Fibroblast of peridontal ligament (primary cell): ENCODE measurements at regions not wholly inside any gene's neighbourhood (a gene's known extent, or its start where the extent isn't known, plus 50 kb on each side); places are given as distances from the start of the nearest gene placed in this dataset.

ENCODE experiments used
- DNase-seq: peaks from one replicate; pipeline ENCODE4 v3.0.0-alpha.2; 2010; ENCODE audit errors: extremely low read depth

GRCh38 chr5:115072266-115073064 is 97.2 kb downstream of the TRIM36 start:
- no peak for DNase-seq

- DNase-seq = no peak
Measured at GRCh38 chr5:115070737-115071136, 99.0 kb downstream of the TRIM36 start.

- DNase-seq = peak; percentile 51
Measured at GRCh38 chr5:115069087-115069968, 100.4 kb downstream of the TRIM36 start.

DNA sequence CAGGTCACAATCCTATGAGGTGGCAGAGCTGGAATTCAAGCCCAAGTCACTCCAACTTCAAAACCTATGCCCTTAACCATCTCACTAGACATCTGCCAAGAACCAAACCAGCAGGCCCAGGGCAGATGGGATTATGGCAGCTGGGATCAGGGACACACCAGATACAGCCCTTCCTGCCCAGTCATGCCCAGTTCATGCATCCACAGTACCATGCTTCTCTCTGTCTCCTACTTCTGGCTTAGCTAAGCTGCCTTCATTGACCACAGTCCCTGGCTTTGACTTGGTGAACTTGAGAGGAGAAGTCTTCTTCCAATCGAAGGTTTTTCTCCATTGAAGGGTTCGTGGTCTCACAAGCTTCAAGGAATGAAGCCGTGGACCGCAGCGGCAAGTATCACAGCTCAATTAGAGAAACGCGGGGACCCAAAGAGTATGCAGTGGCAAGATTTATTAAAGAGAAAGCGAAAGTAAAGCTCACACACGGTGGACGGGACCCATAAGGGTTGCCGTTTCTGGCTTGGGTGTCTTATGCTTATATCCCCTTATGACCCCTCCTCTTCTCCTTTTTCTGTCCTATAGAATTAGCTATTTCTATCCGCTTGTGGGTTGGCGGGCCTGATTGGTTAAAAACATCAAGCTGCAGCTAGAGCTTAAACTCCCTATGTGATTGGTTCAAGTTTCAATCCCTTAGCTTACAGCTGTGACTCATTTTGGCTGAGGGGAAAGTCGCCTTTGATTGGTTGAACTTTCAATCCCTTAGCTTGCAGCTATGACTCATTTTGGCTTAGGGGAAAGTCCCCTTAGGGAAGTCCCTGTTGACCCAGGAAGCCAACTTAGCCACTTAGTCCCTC is 101.2 kb downstream of the TRIM36 start:
- DNase-seq = peak; percentile 27

DNA sequence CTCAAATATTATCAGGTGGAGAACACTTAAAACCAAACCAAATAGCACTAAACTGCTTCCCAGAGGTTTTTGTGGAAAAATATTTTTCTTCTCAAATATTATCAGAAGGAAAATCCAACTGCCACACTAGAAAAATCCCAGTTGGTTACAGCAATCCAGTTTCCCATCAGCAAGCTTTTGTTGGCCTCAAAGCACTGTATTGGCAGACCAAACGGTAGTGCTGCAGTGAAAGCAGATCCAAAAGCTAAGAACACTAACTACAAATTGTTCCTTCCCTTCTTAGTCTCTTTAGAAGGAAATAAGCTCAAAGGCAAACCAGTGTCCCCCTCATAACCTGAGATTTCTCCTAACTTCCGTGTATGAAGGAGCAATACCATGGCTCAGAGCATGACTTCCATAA is 105.3 kb downstream of the TRIM36 start:
- no peak for DNase-seq

- no peak for DNase-seq
Measured at GRCh38 chr5:115054387-115054951, 115.2 kb downstream of the TRIM36 start.

DNA sequence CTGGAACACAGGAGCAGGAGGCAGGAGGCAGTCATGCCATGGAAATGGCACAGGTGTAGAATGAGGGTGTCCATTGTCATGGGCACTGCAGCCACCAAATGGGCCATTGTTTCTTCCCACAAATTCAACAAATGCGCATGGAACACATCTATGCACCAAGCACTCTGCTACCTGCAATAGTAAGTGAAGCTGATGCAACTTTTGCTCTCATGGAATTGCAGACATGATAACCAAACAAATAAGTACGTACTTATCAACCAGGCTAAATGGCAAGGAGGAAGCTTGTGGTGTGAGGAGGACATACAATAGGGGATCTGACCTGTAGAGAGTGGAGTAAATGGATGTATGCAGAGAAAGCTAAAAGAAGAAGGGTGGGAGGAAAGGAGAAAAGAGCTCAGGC is 116.8 kb downstream of the TRIM36 start:
- DNase-seq = no peak

- no peak for DNase-seq
Measured at GRCh38 chr5:115050866-115051265, 118.8 kb downstream of the TRIM36 start.

DNA sequence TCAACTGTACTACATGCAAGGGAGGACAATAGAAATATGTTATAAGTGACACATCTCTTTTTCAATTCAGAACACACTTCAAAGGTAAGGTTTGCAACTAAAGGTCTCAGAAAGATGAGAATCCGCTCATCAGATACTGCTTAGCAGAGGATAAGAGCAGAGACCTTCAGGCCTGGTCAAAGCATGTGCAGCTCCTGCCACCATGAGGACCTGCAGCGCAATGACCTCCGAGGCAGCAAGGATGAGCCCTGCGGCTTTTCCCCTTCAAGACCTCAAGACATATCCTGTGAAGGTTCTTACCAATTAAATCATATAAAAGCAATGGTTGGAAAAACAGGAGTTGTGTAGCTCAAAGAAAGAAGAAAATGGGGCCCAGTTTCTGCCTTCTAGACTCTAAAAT is 135.8 kb downstream of the TRIM36 start:
- no peak for DNase-seq

- DNase-seq = no peak
Measured at GRCh38 chr5:115028557-115028956, 141.2 kb downstream of the TRIM36 start.

GRCh38 chr5:115024922-115025321 is 144.8 kb downstream of the TRIM36 start:
- no peak for DNase-seq

- no peak for DNase-seq
Measured at GRCh38 chr5:115022303-115022702, 147.4 kb downstream of the TRIM36 start.

DNA sequence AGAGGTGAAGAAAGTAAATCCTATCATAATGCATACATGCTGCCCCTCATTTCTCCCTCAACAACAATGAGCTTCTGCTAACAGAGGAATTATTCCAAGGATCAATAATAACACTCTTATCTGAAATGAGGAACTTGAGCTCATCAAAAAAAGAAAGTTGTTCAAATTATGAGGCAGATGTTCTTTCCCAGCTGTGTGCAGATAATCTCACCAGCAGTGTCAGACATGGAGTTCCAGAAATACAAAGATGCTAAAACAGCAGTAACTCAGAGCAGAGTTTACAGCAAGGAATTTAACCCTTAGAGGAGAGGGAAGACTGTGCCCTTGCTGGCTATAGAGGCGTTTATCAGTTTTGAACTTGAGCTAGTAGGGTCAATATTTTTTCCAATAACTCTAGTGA is 153.1 kb downstream of the TRIM36 start:
- no peak for DNase-seq

DNA sequence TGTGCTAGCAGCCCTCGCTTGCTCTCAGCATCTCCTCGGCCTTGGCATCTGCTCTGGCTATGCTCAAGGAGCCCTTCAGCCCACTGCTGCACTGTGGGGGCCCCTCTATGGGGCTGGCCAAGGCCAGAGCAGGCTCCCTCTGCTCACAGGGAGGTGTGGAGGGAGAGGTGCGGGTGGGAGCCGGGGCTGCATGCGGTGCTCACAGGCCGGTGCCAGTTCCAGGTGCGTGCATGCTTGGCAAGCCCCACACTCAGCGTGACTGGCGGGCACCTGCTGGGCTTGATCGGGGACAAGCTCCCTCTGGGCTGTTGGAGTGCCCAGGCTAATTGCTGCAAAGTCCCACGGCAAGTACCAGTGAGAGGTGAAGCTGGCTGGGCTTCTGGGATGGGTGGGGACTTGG is 170.5 kb downstream of the TRIM36 start:
- no peak for DNase-seq

GRCh38 chr5:114989512-114989911 is 180.2 kb downstream of the TRIM36 start:
- no peak for DNase-seq

- DNase-seq = no peak
Measured at GRCh38 chr5:114988096-114988495, 181.6 kb downstream of the TRIM36 start.

DNA sequence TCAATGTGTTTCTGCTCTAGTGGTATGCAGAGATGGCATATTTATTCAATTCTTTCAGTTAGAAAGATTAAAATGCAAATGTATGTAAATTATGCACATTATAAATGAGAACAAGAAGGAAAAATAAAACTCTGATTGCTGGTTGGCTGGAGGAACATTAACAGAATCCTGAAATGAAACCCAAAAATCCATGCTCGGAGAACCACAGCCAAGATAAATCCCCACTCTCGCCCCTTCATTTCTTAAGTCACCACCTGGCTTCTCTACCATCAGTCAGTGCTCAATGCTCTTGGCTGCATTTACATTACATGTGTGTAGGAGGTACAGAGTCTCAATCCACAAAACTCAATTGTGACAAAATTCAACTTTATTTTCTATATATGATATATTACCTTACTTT is 184.9 kb downstream of the TRIM36 start:
- no peak for DNase-seq

GRCh38 chr5:114981111-114981510 is 188.6 kb downstream of the TRIM36 start:
- DNase-seq = no peak

DNA sequence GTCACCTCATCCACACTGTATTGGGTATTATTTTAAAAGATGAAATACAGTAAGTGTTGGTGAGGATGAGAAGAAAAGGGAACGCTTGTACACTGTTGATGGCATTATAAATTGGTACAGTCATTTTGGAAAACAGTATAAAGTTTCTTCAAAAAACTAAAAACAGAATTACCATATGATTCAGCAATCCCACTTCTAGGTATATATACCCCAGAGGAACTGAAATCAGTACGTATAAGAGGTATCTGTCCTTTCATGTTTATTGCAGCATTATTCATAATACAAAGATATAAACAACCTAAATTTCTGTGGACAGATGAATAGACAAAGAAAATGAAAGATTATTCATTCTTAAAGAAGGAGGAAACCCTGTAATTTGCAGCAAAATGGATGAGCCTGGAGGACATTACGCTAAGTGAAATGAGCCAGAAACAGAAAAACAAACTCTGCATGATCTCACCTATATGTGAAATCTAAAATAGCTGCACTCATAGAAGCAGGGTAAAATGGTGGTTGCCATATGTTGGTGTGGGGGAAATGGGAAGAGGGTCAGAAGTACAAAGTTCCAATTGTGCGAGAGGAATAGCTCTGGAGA is 191.6 kb downstream of the TRIM36 start:
- DNase-seq = no peak

GRCh38 chr5:114969482-114969881 is 200.2 kb downstream of the TRIM36 start:
- DNase-seq = no peak

GRCh38 chr5:114957384-114957783 is 212.3 kb downstream of the TRIM36 start:
- DNase-seq = no peak
